ENCODE measurements at regions not wholly inside any gene's neighbourhood (a gene's known extent, or its start where the extent isn't known, plus 50 kb on each side); places are given as distances from the start of the nearest gene placed in this dataset.

- Histone ChIP-seq H3K36me3 (no peaks in the 10 kb centered on the region), H3K27me3 (peaks cover 0 to 4% of the 10 kb centered on the region in 2 donors), H3K9me3 (no peaks in the 10 kb centered on the region), H3K4me3 (no peak overlapping the region), H3K4me1 (no peaks in the 10 kb centered on the region), H3K27ac (no peak overlapping the region)
- intact Hi-C loops (cut with DNase I; ENCODE audit: low total_unique reads), result no loop called here
- DNase-seq, result no peak
- no peak for TF ChIP-seq CTCF (IDR thresholded peaks at IDR 0.05)
These were observed 255.4 kb downstream of the MIAT start for GRCh38 chr22:26912655-26913345.

GRCh38 chr22:26914519-26915185 is 257.3 kb downstream of the MIAT start:
- H3K27me3 ChIP-seq, result peaks cover 0 to 4% of the 10 kb centered on the region in 2 donors
- intact Hi-C loops (cut with DNase I; ENCODE audit: low total_unique reads), result no loop called here
- peaks cover 0 to 5% (median 2%) of the 10 kb centered on the region in 4 donors for H3K4me1 ChIP-seq
- DNase-seq, result no peak
- no peaks in the 10 kb centered on the region for H3K9me3 ChIP-seq
- H3K36me3 ChIP-seq, result no peaks in the 10 kb centered on the region
- H3K27ac ChIP-seq, result no peak overlapping the region
- no peak overlapping the region for H3K4me3 ChIP-seq
- TF ChIP-seq CTCF (IDR thresholded peaks at IDR 0.05), result no peak

- H3K36me3 ChIP-seq, result no peaks in the 10 kb centered on the region
- H3K4me1 ChIP-seq, result peaks cover 0 to 5% (median 2%) of the 10 kb centered on the region in 4 donors
- no peak for TF ChIP-seq CTCF (IDR thresholded peaks at IDR 0.05)
- DNase-seq, result no peak
- intact Hi-C loops (cut with DNase I; ENCODE audit: low total_unique reads), result no loop called here
- H3K4me3 ChIP-seq, result no peak overlapping the region
- H3K27me3 ChIP-seq, result peaks cover 0 to 4% of the 10 kb centered on the region in 2 donors
- H3K27ac ChIP-seq, result no peak overlapping the region
- H3K9me3 ChIP-seq, result no peaks in the 10 kb centered on the region
These were observed 258.8 kb downstream of the MIAT start for GRCh38 chr22:26916236-26916635.

GRCh38 chr22:26918226-26918625 is 260.8 kb downstream of the MIAT start:
- Histone ChIP-seq H3K27ac (no peak overlapping the region), H3K9me3 (no peaks in the 10 kb centered on the region), H3K4me3 (no peak overlapping the region), H3K4me1 (peaks cover 0 to 5% (median 2%) of the 10 kb centered on the region in 4 donors), H3K36me3 (no peaks in the 10 kb centered on the region), H3K27me3 (no peaks in the 10 kb centered on the region)
- no peak for DNase-seq
- TF ChIP-seq CTCF (IDR thresholded peaks at IDR 0.05), result no peak
- intact Hi-C loops (cut with DNase I; ENCODE audit: low total_unique reads), result no loop called here

GRCh38 chr22:26921726-26922125 is 264.3 kb downstream of the MIAT start:
- Histone ChIP-seq H3K4me1 (peaks cover 0 to 5% (median 2%) of the 10 kb centered on the region in 4 donors), H3K27me3 (no peaks in the 10 kb centered on the region), H3K36me3 (no peaks in the 10 kb centered on the region), H3K27ac (no peak overlapping the region), H3K9me3 (no peaks in the 10 kb centered on the region), H3K4me3 (no peak overlapping the region)
- DNase-seq, result no peak
- no peak for TF ChIP-seq CTCF (IDR thresholded peaks at IDR 0.05)
- intact Hi-C loops (cut with DNase I; ENCODE audit: low total_unique reads), result no loop called here

Data from tibial artery (tissue), 4 donors.